Loucy (cell line): ENCODE measurements at regions not wholly inside any gene's neighbourhood (a gene's known extent, or its start where the extent isn't known, plus 50 kb on each side); places are given as distances from the start of the nearest gene placed in this dataset.
"Not testable (repeated sequence)": the region's sequence is repeated elsewhere in the genome, so short reads cannot be mapped to it uniquely, and the experiment has no call there.

Experiments used
- H2AFZ ChIP-seq: fragments of 200-600 bp; sonication (generic); 2 replicates; pipeline ENCODE4 v1.6.0; 2016; ENCODE audit warnings: antibody characterized with exemption, mild to moderate bottlenecking, low read length, moderate library complexity
- H3F3A ChIP-seq: fragments of 200-600 bp; 2 replicates; pipeline ENCODE4 v1.6.0; 2016; ENCODE audit warnings: antibody characterized with exemption, low read depth, mild to moderate bottlenecking
- H3K27me3 ChIP-seq: fragments of 200-600 bp; sonication (generic); 2 replicates; pipeline ENCODE4 v1.6.1; 2014; ENCODE audit warnings: low read length, mild to moderate bottlenecking; ENCODE audit not compliant: insufficient read depth, poor library complexity, severe bottlenecking
- H3K36me3 ChIP-seq: fragments of 200-600 bp; sonication (generic); 2 replicates; pipeline ENCODE4 v1.6.1; 2016; ENCODE audit warnings: low read length; ENCODE audit not compliant: insufficient read depth
- H3K4me1 ChIP-seq: fragments of 200-600 bp; sonication (generic); 2 replicates; pipeline ENCODE4 v1.5.1; 2014; ENCODE audit warnings: low read length, mild to moderate bottlenecking; ENCODE audit not compliant: insufficient read depth, poor library complexity, severe bottlenecking
- H3K4me2 ChIP-seq: fragments of 200-600 bp; sonication (generic); 2 replicates; pipeline ENCODE4 v1.6.0; 2014; ENCODE audit warnings: antibody characterized with exemption, low read length, low read depth, mild to moderate bottlenecking; ENCODE audit not compliant: poor library complexity, severe bottlenecking
- H3K4me3 ChIP-seq: fragments of 200-600 bp; sonication (generic); 2 replicates; pipeline ENCODE4 v1.5.1; 2014; ENCODE audit warnings: low read length, mild to moderate bottlenecking, mixed read lengths; ENCODE audit not compliant: poor library complexity, severe bottlenecking
- H3K79me2 ChIP-seq: fragments of 200-600 bp; sonication (generic); 2 replicates; pipeline ENCODE4 v1.6.1; 2014; ENCODE audit warnings: low read length; ENCODE audit not compliant: insufficient read depth
- H3K9ac ChIP-seq: fragments of 200-600 bp; sonication (generic); 2 replicates; pipeline ENCODE4 v1.6.0; 2014; ENCODE audit warnings: mild to moderate bottlenecking, low read depth, low read length, moderate library complexity; ENCODE audit not compliant: poor library complexity, severe bottlenecking
- H3K9me2 ChIP-seq: fragments of 200-600 bp; sonication (generic); replicated peaks from 2 replicates; pipeline ENCODE4 v1.6.1; 2016; ENCODE audit warnings: low read depth, low read length, mixed read lengths
- H3K9me3 ChIP-seq: fragments of 200-600 bp; sonication (generic); 2 replicates; pipeline ENCODE4 v1.6.1; 2014; ENCODE audit warnings: mild to moderate bottlenecking, antibody characterized with exemption, low read length, low read depth; ENCODE audit not compliant: insufficient read depth
- H4K20me1 ChIP-seq: fragments of 200-600 bp; sonication (generic); 2 replicates; pipeline ENCODE4 v1.6.0; 2014; ENCODE audit warnings: antibody characterized with exemption, low read length, mild to moderate bottlenecking; ENCODE audit not compliant: insufficient read depth, poor library complexity, severe bottlenecking
- EZH2phosphoT487 ChIP-seq: fragments of 200-600 bp; IDR thresholded peaks from 2 replicates; pipeline ENCODE4 v1.6.1; 2018; ENCODE audit warnings: antibody characterized with exemption, mild to moderate bottlenecking, moderate library complexity, borderline replicate concordance
- TF ChIP-seq, protein P1 (sequence below): fragments of 200-600 bp; sonication (generic); conservative IDR thresholded peaks from 2 replicates; pipeline ENCODE4 v1.5.1; 2014; ENCODE audit warnings: mild to moderate bottlenecking, antibody characterized with exemption, low read length

DNA sequence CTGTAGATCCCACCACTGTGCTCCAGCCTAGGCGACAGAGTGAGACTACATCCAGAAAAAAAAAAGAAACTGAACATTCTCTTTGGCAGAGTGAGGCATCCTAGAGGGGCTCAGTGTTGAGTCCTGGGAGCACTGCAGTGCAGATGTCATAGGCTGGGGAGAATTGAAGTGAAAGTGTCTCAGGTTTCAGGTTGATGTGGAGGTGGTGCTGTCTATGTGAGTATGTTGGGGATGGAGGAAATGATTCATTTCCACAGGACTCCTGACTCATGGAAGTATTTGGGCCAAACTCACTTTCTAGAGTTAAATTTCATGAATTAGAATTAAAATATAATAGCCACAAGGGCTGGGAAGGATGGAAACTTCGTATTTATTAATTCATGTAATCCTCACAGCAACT, 134.4 kb upstream of the TSC22D1 start:
- no peaks in the 10 kb centered on the region for H3K36me3 ChIP-seq
- no peak overlapping the region for H2AFZ ChIP-seq
- no peaks in the 10 kb centered on the region for H3K79me2 ChIP-seq
- TF ChIP-seq EZH2phosphoT487: no peak
- TF ChIP-seq, protein P1, sequence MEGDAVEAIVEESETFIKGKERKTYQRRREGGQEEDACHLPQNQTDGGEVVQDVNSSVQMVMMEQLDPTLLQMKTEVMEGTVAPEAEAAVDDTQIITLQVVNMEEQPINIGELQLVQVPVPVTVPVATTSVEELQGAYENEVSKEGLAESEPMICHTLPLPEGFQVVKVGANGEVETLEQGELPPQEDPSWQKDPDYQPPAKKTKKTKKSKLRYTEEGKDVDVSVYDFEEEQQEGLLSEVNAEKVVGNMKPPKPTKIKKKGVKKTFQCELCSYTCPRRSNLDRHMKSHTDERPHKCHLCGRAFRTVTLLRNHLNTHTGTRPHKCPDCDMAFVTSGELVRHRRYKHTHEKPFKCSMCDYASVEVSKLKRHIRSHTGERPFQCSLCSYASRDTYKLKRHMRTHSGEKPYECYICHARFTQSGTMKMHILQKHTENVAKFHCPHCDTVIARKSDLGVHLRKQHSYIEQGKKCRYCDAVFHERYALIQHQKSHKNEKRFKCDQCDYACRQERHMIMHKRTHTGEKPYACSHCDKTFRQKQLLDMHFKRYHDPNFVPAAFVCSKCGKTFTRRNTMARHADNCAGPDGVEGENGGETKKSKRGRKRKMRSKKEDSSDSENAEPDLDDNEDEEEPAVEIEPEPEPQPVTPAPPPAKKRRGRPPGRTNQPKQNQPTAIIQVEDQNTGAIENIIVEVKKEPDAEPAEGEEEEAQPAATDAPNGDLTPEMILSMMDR: no peak
- H3K9me3 ChIP-seq: no peaks in the 10 kb centered on the region
- H3K9me2 ChIP-seq: no peaks in the 10 kb centered on the region
- H3K9ac ChIP-seq: no peak overlapping the region
- peaks cover 6% of the 10 kb centered on the region for H3K4me1 ChIP-seq
- H3F3A ChIP-seq: no peaks in the 10 kb centered on the region
- no peaks in the 10 kb centered on the region for H3K27me3 ChIP-seq
- no peak overlapping the region for H3K4me2 ChIP-seq
- no peaks in the 10 kb centered on the region for H4K20me1 ChIP-seq
- no peak overlapping the region for H3K4me3 ChIP-seq

DNA sequence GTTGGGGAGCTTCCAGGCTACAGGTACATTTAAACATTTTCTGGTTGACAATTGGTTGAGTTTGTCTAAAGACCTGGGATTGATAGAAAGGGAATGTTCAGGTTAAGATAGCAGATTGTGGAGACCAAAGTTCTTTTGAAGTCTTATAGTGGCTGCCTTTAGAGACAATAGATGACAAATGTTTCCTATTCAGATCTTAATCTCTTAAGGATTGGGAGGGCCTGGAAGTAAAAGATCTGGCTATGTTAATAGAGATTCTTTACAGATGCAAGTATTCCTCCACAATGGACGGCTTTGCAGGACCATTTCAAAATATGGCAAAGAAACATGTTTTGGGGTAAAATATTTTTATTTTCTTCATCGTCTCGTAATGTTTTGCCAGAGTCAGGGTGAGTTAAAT, 128.7 kb upstream of the TSC22D1 start:
- not testable (repeated sequence) for H3K36me3 ChIP-seq, H3F3A ChIP-seq, H2AFZ ChIP-seq, H3K4me3 ChIP-seq, H3K9ac ChIP-seq, H4K20me1 ChIP-seq, H3K4me2 ChIP-seq, H3K9me3 ChIP-seq, H3K9me2 ChIP-seq, H3K27me3 ChIP-seq, H3K4me1 ChIP-seq, H3K79me2 ChIP-seq

DNA sequence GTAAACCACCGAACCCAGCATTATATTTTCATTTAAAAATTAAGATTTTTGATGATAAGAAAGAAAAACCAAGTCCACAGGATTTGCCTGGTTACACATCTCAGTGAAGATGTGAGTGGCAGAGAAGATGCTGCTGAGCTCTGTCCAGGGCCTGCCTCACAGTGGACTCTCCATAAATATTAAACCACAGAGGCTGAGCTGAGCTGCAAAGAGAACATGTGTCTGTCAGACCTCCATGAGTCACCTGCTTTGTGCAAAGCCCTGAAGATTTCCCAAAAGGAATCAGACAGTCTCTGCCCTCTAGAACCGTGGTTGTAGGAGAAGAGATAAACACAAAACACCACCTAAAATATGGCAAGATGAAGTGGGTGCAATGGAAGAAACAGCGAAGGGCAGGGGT, 127.2 kb upstream of the TSC22D1 start:
- H2AFZ ChIP-seq: no peak overlapping the region
- no peaks in the 10 kb centered on the region for H3F3A ChIP-seq
- H3K9me3 ChIP-seq: no peaks in the 10 kb centered on the region
- H3K4me1 ChIP-seq: no peaks in the 10 kb centered on the region
- no peaks in the 10 kb centered on the region for H3K27me3 ChIP-seq
- H3K79me2 ChIP-seq: no peaks in the 10 kb centered on the region
- H3K36me3 ChIP-seq: no peaks in the 10 kb centered on the region
- no peaks in the 10 kb centered on the region for H3K9me2 ChIP-seq
- no peak overlapping the region for H3K4me2 ChIP-seq
- H4K20me1 ChIP-seq: no peaks in the 10 kb centered on the region
- no peak overlapping the region for H3K9ac ChIP-seq
- TF ChIP-seq, protein P1: no peak
- no peak for TF ChIP-seq EZH2phosphoT487
- H3K4me3 ChIP-seq: no peak overlapping the region

DNA sequence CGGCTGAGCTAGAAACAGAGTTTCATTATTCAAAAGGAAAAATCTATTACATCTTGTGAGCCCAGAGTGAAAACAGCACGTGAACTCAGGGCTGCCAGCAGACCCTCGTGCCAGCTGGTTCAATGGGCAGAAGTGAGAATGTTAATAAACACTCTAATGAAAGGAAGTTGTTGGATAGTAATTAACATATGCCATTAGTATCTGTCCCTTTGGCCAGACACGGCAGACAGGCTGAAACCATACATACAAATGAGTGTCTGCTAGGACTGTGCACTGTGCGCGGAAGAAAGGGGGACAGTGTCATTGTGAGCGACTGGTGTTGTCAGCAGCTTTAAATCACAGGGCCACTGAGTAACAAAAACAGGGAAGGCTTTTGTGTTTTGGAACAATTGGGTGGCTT, 121.9 kb upstream of the TSC22D1 start:
- TF ChIP-seq EZH2phosphoT487: no peak
- TF ChIP-seq, protein P1: no peak
- no peaks in the 10 kb centered on the region for H3K27me3 ChIP-seq
- no peak overlapping the region for H2AFZ ChIP-seq
- no peaks in the 10 kb centered on the region for H3K36me3 ChIP-seq
- no peaks in the 10 kb centered on the region for H3K4me1 ChIP-seq
- no peaks in the 10 kb centered on the region for H3K9me3 ChIP-seq
- H3K4me2 ChIP-seq: no peak overlapping the region
- H3K4me3 ChIP-seq: no peak overlapping the region
- no peaks in the 10 kb centered on the region for H4K20me1 ChIP-seq
- H3K9me2 ChIP-seq: no peaks in the 10 kb centered on the region
- no peaks in the 10 kb centered on the region; the same call in 1 of the 2 replicates for H3F3A ChIP-seq
- H3K79me2 ChIP-seq: no peaks in the 10 kb centered on the region
- H3K9ac ChIP-seq: no peak overlapping the region
